Ishikawa (cell line): ENCODE measurements at regions not wholly inside any gene's neighbourhood (a gene's known extent, or its start where the extent isn't known, plus 50 kb on each side); places are given as distances from the start of the nearest gene placed in this dataset.

Source experiments
- CEBPB ChIP-seq: IDR thresholded peaks from 2 replicates; pipeline ENCODE4 v1.6.1; 2012
- CREB1 ChIP-seq: IDR thresholded peaks from 2 replicates; pipeline ENCODE4 v1.6.1; 2012; ENCODE audit warnings: low read depth
- EGR1 ChIP-seq: IDR thresholded peaks from 2 replicates; pipeline ENCODE4 v1.6.1; 2012
- EP300 ChIP-seq: IDR thresholded peaks from 2 replicates; pipeline ENCODE4 v1.6.1; 2012; ENCODE audit warnings: borderline replicate concordance
- FOXM1 ChIP-seq: IDR thresholded peaks from 2 replicates; pipeline ENCODE4 v1.6.1; 2012; ENCODE audit warnings: low read depth, borderline replicate concordance
- MAX ChIP-seq: IDR thresholded peaks from 2 replicates; pipeline ENCODE4 v1.6.1; 2012
- RAD21 ChIP-seq: IDR thresholded peaks from 2 replicates; pipeline ENCODE4 v1.6.1; 2012; ENCODE audit warnings: low read depth
- REST ChIP-seq: IDR thresholded peaks from 2 replicates; pipeline ENCODE4 v1.6.1; 2012; ENCODE audit warnings: low read depth, mild to moderate bottlenecking
- TAF1 ChIP-seq: IDR thresholded peaks from 2 replicates; pipeline ENCODE4 v1.6.1; 2012; ENCODE audit warnings: low read depth, mild to moderate bottlenecking
- TCF12 ChIP-seq: IDR thresholded peaks from 2 replicates; pipeline ENCODE4 v1.6.1; 2012; ENCODE audit warnings: low read depth
- TEAD4 ChIP-seq: IDR thresholded peaks from 2 replicates; pipeline ENCODE4 v1.6.1; 2012
- USF1 ChIP-seq: IDR thresholded peaks from 2 replicates; pipeline ENCODE4 v1.6.1; 2012
- YY1 ChIP-seq: IDR thresholded peaks from 2 replicates; pipeline ENCODE4 v1.6.1; 2012; ENCODE audit warnings: low read depth
- ZBTB7A ChIP-seq: IDR thresholded peaks from 2 replicates; pipeline ENCODE4 v1.6.1; 2012; ENCODE audit warnings: low read depth

DNA sequence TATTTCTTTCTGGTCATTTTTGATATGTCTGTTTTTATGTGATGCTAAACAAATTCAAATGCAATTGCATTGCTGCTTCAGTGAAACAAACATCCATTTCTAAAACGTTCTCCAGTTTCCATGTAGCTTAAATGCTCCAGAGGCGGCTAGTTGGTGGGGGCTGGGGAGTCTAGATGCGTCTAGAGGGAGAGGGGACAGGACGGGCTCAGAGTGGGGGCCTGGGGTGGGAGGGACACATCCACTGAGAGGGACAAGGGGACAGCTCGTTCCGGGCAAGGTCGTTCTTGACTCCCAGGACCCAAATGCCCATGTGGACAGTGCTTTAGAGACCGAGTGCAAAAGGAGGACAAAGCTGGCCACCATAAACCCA, 102.3 kb downstream of the FOXL1 start:
- no peak for TF ChIP-seq MAX
- TF ChIP-seq TAF1: no peak
- no peak for TF ChIP-seq EP300
- no peak for TF ChIP-seq RAD21
- TF ChIP-seq YY1: no peak
- no peak for TF ChIP-seq TCF12
- no peak for TF ChIP-seq CEBPB
- no peak for TF ChIP-seq TEAD4
- TF ChIP-seq REST: no peak
- TF ChIP-seq USF1: no peak
- TF ChIP-seq FOXM1: no peak
- TF ChIP-seq CREB1: no peak
- no peak for TF ChIP-seq EGR1
- no peak for TF ChIP-seq ZBTB7A
